IPS-11a (cell line): ENCODE measurements at regions not wholly inside any gene's neighbourhood (a gene's known extent, or its start where the extent isn't known, plus 50 kb on each side); places are given as distances from the start of the nearest gene placed in this dataset.

Experiments used
- H3K4me3 ChIP-seq: one replicate; pipeline ENCODE4 v1.5.1; 2013; ENCODE audit warnings: low read depth, low read length, control low read depth

GRCh38 chr3:174639970-174640369 lies 219.2 kb upstream of the NAALADL2 start:
- no peak overlapping the region for H3K4me3 ChIP-seq

- H3K4me3 ChIP-seq: no peak overlapping the region
These were observed 218.2 kb upstream of the NAALADL2 start for GRCh38 chr3:174640932-174641331.

GRCh38 chr3:174644287-174644686 lies 214.8 kb upstream of the NAALADL2 start:
- H3K4me3 ChIP-seq: no peak overlapping the region

GRCh38 chr3:174651951-174652350 lies 207.2 kb upstream of the NAALADL2 start:
- no peak overlapping the region for H3K4me3 ChIP-seq

- H3K4me3 ChIP-seq: no peak overlapping the region
These were observed 199.6 kb upstream of the NAALADL2 start for GRCh38 chr3:174659511-174659910.

GRCh38 chr3:174662653-174663052 lies 196.5 kb upstream of the NAALADL2 start:
- H3K4me3 ChIP-seq: no peak overlapping the region

GRCh38 chr3:174667386-174667785 lies 191.7 kb upstream of the NAALADL2 start:
- no peak overlapping the region for H3K4me3 ChIP-seq

- no peak overlapping the region for H3K4me3 ChIP-seq
These were observed 183.7 kb upstream of the NAALADL2 start for GRCh38 chr3:174675406-174675805.

GRCh38 chr3:174681784-174682183 lies 177.3 kb upstream of the NAALADL2 start:
- no peak overlapping the region for H3K4me3 ChIP-seq

- H3K4me3 ChIP-seq: no peak overlapping the region
These were observed 173.3 kb upstream of the NAALADL2 start for GRCh38 chr3:174685796-174686195.

GRCh38 chr3:174697310-174697709 lies 161.8 kb upstream of the NAALADL2 start:
- H3K4me3 ChIP-seq: no peak overlapping the region

- no peak overlapping the region for H3K4me3 ChIP-seq
These were observed 158.4 kb upstream of the NAALADL2 start for GRCh38 chr3:174700736-174701135.

- H3K4me3 ChIP-seq: no peak overlapping the region
These were observed 148.5 kb upstream of the NAALADL2 start for GRCh38 chr3:174710612-174711011.

- no peak overlapping the region for H3K4me3 ChIP-seq
These were observed 143.7 kb upstream of the NAALADL2 start for GRCh38 chr3:174715386-174715785.

- H3K4me3 ChIP-seq: no peak overlapping the region
These were observed 142.1 kb upstream of the NAALADL2 start for GRCh38 chr3:174716956-174717505.

- H3K4me3 ChIP-seq: no peak overlapping the region
These were observed 138.4 kb upstream of the NAALADL2 start for GRCh38 chr3:174720717-174721116.

- H3K4me3 ChIP-seq: no peak overlapping the region
These were observed 133.8 kb upstream of the NAALADL2 start for GRCh38 chr3:174725303-174725702.

- no peak overlapping the region for H3K4me3 ChIP-seq
These were observed 121.2 kb upstream of the NAALADL2 start for GRCh38 chr3:174737966-174738365.

GRCh38 chr3:174749143-174749542 lies 110.0 kb upstream of the NAALADL2 start:
- H3K4me3 ChIP-seq: no peak overlapping the region

GRCh38 chr3:174755833-174756829 lies 103.0 kb upstream of the NAALADL2 start:
- no peak overlapping the region for H3K4me3 ChIP-seq

- H3K4me3 ChIP-seq: no peak overlapping the region
These were observed 100.2 kb upstream of the NAALADL2 start for GRCh38 chr3:174758943-174759342.

- no peak overlapping the region for H3K4me3 ChIP-seq
These were observed 91.7 kb upstream of the NAALADL2 start for GRCh38 chr3:174767406-174767805.
